ENCODE measurements at regions not wholly inside any gene's neighbourhood (a gene's known extent, or its start where the extent isn't known, plus 50 kb on each side); places are given as distances from the start of the nearest gene placed in this dataset.

DNA sequence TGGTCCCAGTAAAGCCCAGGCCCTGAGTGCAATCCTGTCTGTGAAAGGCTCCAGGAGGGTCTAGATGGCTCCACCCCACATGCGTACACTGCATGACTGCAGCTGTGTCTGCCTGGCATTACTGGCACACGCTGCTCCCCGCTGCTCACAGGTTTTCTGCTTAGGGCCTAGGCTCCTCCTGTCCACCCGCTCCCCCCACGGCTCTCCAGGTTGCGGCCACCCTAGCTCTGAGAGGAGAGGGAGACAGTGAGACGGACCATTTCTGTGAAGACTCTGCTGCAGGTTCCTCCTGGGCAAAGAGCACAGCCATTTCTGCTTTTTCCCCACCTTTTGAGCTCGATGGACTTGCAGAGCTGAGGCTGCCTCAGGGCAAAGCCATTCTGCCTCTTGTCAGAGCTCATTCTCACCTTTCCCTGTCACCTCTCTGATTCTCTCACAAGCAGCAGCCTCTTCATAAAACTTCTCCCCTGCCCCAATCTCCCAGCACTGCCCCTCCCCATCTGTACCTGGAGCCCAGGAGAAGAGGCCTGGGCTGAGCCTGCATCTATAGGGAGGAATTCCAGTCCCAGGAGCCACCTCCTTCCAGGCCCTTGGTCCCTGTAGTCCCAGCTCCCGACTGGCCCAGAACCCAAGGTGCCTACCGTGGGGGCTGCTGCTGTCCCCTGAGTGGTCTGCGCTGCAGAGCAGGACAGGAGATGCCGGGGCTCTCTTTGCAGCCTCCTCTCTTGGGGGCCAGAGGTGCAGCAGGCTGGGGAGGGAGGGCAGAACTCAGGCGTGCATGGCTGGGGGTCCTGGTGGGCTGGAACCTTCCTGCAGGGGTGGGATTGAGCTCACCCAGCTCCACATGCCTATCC lies 433.7 kb upstream of the B3GAT1 start:
- TF ChIP-seq, protein P1, sequence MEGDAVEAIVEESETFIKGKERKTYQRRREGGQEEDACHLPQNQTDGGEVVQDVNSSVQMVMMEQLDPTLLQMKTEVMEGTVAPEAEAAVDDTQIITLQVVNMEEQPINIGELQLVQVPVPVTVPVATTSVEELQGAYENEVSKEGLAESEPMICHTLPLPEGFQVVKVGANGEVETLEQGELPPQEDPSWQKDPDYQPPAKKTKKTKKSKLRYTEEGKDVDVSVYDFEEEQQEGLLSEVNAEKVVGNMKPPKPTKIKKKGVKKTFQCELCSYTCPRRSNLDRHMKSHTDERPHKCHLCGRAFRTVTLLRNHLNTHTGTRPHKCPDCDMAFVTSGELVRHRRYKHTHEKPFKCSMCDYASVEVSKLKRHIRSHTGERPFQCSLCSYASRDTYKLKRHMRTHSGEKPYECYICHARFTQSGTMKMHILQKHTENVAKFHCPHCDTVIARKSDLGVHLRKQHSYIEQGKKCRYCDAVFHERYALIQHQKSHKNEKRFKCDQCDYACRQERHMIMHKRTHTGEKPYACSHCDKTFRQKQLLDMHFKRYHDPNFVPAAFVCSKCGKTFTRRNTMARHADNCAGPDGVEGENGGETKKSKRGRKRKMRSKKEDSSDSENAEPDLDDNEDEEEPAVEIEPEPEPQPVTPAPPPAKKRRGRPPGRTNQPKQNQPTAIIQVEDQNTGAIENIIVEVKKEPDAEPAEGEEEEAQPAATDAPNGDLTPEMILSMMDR (IDR thresholded peaks at IDR 0.05): no peak
- TF ChIP-seq POLR2A (IDR thresholded peaks at IDR 0.05): no peak

Measured in uterus (tissue), 2 donors.